HEK293T (cell line): ENCODE measurements at regions not wholly inside any gene's neighbourhood (a gene's known extent, or its start where the extent isn't known, plus 50 kb on each side); places are given as distances from the start of the nearest gene placed in this dataset.

ENCODE experiments used
- CTCF ChIA-PET: fragments of 350-600 bp; formaldehyde crosslinking; extraction: SDS; loops from one replicate; lab custom pipeline; 2021; ENCODE audit warnings: antibody characterized with exemption, inconsistent platforms; lab: Yijun Ruan, JAX
- POLR2A ChIA-PET: fragments of 350-600 bp; formaldehyde crosslinking; extraction: SDS; loops from one replicate; lab custom pipeline; 2020; ENCODE audit warnings: antibody characterized with exemption, inconsistent platforms; lab: Yijun Ruan, JAX
- DNase-seq: peaks from one replicate; pipeline ENCODE4 v3.0.0; 2012; ENCODE audit warnings: mixed read lengths; ENCODE audit errors: extremely low spot score
- ARNT ChIP-seq: fragments of 450-650 bp; IDR thresholded peaks from 2 replicates; pipeline ENCODE4 v1.6.1; 2017; ENCODE audit warnings: mild to moderate bottlenecking
- BHLHE40 ChIP-seq: fragments of 450-650 bp; IDR thresholded peaks from 2 replicates; pipeline ENCODE4 v1.6.1; 2016; ENCODE audit warnings: mild to moderate bottlenecking, moderate library complexity, borderline replicate concordance
- CTBP1 ChIP-seq: fragments of 450-650 bp; IDR thresholded peaks from 2 replicates; pipeline ENCODE4 v1.6.1; 2016; ENCODE audit warnings: borderline replicate concordance
- ELF4 ChIP-seq: fragments of 450-650 bp; IDR thresholded peaks from 2 replicates; pipeline ENCODE4 v1.6.1; 2017; ENCODE audit warnings: antibody characterized with exemption
- FOXA1 ChIP-seq: fragments of 450-650 bp; IDR thresholded peaks from 2 replicates; pipeline ENCODE4 v1.6.1; 2016; ENCODE audit warnings: mild to moderate bottlenecking
- FOXK2 ChIP-seq: fragments of 450-650 bp; IDR thresholded peaks from 2 replicates; pipeline ENCODE4 v1.6.1; 2016; ENCODE audit warnings: mild to moderate bottlenecking
- FOXM1 ChIP-seq: fragments of 450-650 bp; IDR thresholded peaks from 2 replicates; pipeline ENCODE4 v1.6.1; 2017; ENCODE audit warnings: mild to moderate bottlenecking, borderline replicate concordance
- HDGF ChIP-seq: fragments of 450-650 bp; IDR thresholded peaks from 2 replicates; pipeline ENCODE4 v1.6.1; 2017; ENCODE audit warnings: antibody characterized with exemption, borderline replicate concordance
- L3MBTL2 ChIP-seq: fragments of 450-650 bp; conservative IDR thresholded peaks from 2 replicates; pipeline ENCODE4 v1.6.1; 2016; ENCODE audit warnings: mild to moderate bottlenecking
- LEF1 ChIP-seq: fragments of 450-650 bp; IDR thresholded peaks from 2 replicates; pipeline ENCODE4 v1.6.1; 2017; ENCODE audit warnings: mild to moderate bottlenecking, borderline replicate concordance
- NFRKB ChIP-seq: fragments of 450-650 bp; IDR thresholded peaks from 2 replicates; pipeline ENCODE4 v1.6.1; 2016; ENCODE audit warnings: mild to moderate bottlenecking, moderate library complexity
- SP1 ChIP-seq: fragments of 450-650 bp; IDR thresholded peaks from 2 replicates; pipeline ENCODE4 v1.6.1; 2017
- SUZ12 ChIP-seq: fragments of 450-650 bp; IDR thresholded peaks from 2 replicates; pipeline ENCODE4 v1.6.1; 2016; ENCODE audit warnings: mild to moderate bottlenecking
- TARDBP ChIP-seq: fragments of 450-650 bp; IDR thresholded peaks from 2 replicates; pipeline ENCODE4 v1.6.1; 2016
- ZNF384 ChIP-seq: fragments of 450-650 bp; IDR thresholded peaks from 2 replicates; pipeline ENCODE4 v1.6.1; 2016
- TF ChIP-seq, protein P1 (sequence below): fragments of 450-650 bp; IDR thresholded peaks from 2 replicates; pipeline ENCODE4 v1.6.1; 2016

DNA sequence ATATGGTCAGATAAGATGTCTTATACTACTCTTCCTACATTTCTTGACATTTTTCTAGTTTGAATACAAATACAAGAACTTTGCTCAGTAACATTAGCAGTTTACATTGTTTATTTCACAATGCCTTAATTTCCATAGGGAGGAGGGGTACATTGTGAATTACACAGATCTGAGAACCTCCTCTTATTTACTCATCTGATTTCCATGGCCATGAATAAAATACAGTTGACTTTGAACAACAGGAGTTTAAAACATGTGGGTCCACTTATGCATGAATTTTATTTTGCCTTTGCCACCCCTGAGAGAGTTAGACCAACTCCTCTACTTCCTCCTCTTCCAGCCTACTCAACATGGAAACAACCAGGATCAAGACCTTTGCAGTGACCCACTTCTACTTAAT lies 67.7 kb downstream of the MGST1 start:
- no peak for TF ChIP-seq LEF1
- CTCF ChIA-PET, result no interaction called here
- POLR2A ChIA-PET, result no interaction called here
- no peak for DNase-seq

DNA sequence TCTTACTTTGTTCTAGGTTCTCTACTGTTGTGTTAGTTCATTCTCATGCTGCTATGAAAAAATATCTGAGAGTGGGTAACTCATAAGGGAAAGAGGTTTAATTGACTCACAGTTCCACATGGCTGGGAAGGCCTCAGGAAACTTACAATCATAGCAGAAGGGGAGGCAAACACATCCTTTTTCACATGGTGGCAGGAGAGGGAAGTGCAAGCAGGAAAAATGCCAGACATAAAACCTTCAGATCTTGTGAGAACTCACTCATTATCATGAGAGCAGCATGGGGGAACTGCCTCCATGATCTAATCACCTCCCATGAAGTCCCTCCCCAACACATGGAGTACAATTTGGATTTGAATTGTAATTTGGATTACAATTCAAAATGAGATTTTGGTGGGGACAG lies 69.6 kb downstream of the MGST1 start:
- ChIA-PET CTCF (no interaction called here), POLR2A (no interaction called here)
- no peak for DNase-seq
- no peak for TF ChIP-seq TARDBP
- no peak for TF ChIP-seq NFRKB
- no peak for TF ChIP-seq SP1
- TF ChIP-seq ARNT, result no peak
- TF ChIP-seq ZNF384, result no peak
- TF ChIP-seq FOXA1, result no peak
- TF ChIP-seq LEF1, result no peak
- TF ChIP-seq BHLHE40, result no peak
- no peak for TF ChIP-seq L3MBTL2
- TF ChIP-seq FOXM1, result no peak
- no peak for TF ChIP-seq ELF4
- TF ChIP-seq SUZ12, result no peak
- TF ChIP-seq FOXK2, result no peak
- TF ChIP-seq CTBP1, result no peak
- TF ChIP-seq, protein P1, sequence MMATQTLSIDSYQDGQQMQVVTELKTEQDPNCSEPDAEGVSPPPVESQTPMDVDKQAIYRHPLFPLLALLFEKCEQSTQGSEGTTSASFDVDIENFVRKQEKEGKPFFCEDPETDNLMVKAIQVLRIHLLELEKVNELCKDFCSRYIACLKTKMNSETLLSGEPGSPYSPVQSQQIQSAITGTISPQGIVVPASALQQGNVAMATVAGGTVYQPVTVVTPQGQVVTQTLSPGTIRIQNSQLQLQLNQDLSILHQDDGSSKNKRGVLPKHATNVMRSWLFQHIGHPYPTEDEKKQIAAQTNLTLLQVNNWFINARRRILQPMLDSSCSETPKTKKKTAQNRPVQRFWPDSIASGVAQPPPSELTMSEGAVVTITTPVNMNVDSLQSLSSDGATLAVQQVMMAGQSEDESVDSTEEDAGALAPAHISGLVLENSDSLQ, result no peak

DNA sequence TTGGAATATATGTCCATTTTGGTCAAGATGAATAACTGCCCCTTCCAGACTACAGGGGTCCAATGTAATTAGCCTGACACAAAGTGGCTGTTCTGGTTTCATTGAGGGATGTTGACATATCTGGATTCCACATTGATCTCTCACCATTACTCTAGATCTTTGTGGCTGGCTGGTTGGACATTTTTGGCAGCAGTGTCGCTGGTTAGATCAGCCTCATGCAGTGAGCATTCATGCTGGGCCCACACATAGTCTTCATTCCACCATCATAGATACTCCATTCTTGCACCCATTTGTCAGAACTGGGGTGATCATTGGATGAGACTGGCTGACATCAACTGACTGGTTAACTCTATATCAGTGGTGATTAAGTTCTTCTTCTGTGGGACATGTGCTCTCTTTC lies 74.4 kb downstream of the MGST1 start:
- no peak for DNase-seq
- TF ChIP-seq TARDBP (no peak), ELF4 (no peak), ZNF384 (no peak), CTBP1 (no peak), SP1 (no peak), ARNT (no peak), FOXK2 (no peak), FOXA1 (no peak), HDGF (no peak), SUZ12 (no peak)
- TF ChIP-seq, protein P1, result no peak
- POLR2A ChIA-PET, result no interaction called here
- CTCF ChIA-PET, result no interaction called here

DNA sequence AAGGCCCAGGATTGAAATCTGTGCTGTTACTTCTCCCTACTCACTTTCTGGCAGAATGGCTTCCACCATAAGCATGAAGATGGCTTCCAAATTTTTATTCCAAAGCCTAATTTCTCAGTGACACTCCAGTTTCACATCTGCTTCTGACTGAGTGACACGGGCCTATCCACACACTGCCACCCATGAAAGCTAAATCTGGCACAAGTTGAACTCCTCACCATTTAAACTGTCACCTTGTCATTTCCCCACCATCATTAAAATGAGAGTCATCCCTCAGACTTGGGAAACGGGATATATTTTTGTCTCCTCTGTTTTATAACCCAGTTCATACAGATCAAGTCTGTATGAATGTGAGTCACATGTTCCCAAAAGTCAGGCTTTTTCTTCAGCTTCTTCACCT lies 77.1 kb downstream of the MGST1 start:
- ChIA-PET CTCF (no interaction called here), POLR2A (no interaction called here)
- no peak for TF ChIP-seq SP1
- TF ChIP-seq L3MBTL2, result no peak
- TF ChIP-seq TARDBP, result no peak
- TF ChIP-seq SUZ12, result no peak
- TF ChIP-seq CTBP1, result no peak
- TF ChIP-seq LEF1, result no peak
- no peak for DNase-seq

DNA sequence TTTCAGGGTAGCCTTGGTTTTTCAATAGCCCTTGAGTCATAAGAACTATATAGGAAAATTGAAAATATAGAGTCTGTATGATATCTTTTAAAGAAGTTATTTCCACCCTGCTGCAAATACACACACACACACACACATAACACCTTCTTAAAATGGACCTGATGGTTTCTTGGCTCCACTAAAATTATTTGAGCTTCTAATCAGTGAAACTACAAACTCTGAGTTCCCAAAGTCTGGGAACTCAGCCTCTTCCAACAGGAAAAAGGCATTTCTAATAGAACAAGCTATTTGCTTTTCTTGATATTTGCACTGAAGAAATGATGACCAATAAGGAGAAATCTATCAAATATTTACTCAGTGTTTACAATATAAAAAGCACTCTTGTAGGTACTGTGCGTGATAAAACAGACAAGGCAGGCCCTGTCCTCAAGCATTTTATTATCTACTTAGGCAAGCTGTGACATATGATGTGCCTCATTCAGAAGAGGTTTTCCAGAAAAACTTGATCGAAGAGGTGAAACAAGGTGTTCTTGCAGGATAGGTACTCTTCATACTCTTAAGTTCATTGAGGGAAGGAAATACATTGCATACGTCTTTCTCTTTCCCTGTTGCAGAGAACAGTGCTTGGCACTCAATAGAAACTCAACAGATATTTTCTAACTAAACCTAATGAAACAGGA lies 88.6 kb downstream of the MGST1 start:
- no peak for TF ChIP-seq FOXM1
- TF ChIP-seq SUZ12, result no peak
- TF ChIP-seq TARDBP, result no peak
- TF ChIP-seq FOXA1, result no peak
- no peak for TF ChIP-seq SP1
- TF ChIP-seq LEF1, result no peak
- TF ChIP-seq BHLHE40, result no peak
- TF ChIP-seq, protein P1, result no peak
- no peak for TF ChIP-seq ZNF384
- TF ChIP-seq ARNT, result no peak
- no peak for TF ChIP-seq FOXK2
- no peak for TF ChIP-seq ELF4
- no peak for TF ChIP-seq CTBP1
- TF ChIP-seq HDGF, result no peak
- no peak for TF ChIP-seq L3MBTL2
- TF ChIP-seq NFRKB, result no peak
- ChIA-PET CTCF (interaction anchor here (0.6 kb wide), 1 partner anchor 16 kb away, joined by 4 read pairs; no protein-coding TSS in a partner anchor), POLR2A (no interaction called here)
- no peak for DNase-seq

DNA sequence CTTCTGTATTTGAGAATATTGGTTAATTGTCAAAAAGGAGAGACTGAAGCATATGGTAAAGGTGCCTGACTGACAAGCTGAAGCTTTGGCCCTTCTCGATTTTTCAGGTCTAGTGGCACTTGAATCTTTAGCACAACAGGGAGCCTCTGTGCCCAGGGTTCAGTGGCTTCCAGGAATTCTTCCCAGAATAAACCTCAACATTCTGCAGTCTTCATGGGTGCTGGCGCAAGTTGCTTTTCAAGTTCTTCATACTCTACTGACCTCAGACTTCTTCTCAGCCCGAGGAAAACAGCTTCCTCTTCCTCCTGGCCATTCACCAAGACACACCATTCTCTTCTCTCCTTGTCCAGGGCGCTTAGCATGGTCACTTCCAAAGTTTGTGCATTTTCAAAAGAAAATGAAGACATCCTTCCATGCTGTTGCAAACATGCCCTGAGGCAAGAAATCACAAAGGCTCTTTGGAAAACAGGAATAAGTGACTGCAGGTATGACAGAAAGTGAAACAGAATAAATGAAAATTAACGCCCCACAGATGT lies 89.9 kb downstream of the MGST1 start:
- ChIA-PET CTCF (no interaction called here), POLR2A (no interaction called here)
- no peak for TF ChIP-seq ZNF384
- no peak for TF ChIP-seq NFRKB
- no peak for TF ChIP-seq HDGF
- TF ChIP-seq CTBP1, result no peak
- no peak for TF ChIP-seq ELF4
- no peak for TF ChIP-seq SP1
- no peak for TF ChIP-seq LEF1
- no peak for TF ChIP-seq FOXK2
- no peak for DNase-seq

DNA sequence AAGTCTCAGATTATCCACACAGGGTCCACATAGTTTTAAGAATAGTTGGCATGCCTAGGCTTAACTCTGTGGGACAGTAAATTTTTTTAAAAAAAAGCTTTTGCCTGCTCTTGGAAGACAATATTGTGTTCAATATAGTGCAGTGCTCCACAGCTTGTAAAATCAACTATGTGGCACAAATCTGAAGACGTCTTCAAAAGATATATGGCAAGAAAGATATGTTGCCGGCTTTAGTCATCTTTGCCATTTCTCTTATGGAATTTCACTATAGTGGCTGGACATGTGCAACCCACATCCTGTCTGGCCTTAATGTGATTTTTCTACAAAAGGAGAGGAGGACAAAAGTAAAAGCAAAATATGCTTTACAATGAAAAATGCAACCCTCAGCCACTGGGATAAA lies 90.5 kb downstream of the MGST1 start:
- ChIA-PET POLR2A (no interaction called here), CTCF (no interaction called here)
- TF ChIP-seq LEF1 (no peak), L3MBTL2 (no peak), HDGF (no peak), NFRKB (no peak), FOXK2 (no peak), FOXM1 (no peak), ZNF384 (no peak), SP1 (no peak), FOXA1 (no peak), SUZ12 (no peak), CTBP1 (no peak), TARDBP (no peak), ARNT (no peak), ELF4 (no peak), BHLHE40 (no peak)
- TF ChIP-seq, protein P1, result no peak
- DNase-seq, result no peak
